ENCODE measurements at regions not wholly inside any gene's neighbourhood (a gene's known extent, or its start where the extent isn't known, plus 50 kb on each side); places are given as distances from the start of the nearest gene placed in this dataset.

GRCh38 chr12:47014474-47014873 is 64.9 kb upstream of the PCED1B start:
- TF ChIP-seq CTCF (IDR thresholded peaks at IDR 0.05), result no peak
- no peak for TF ChIP-seq POLR2AphosphoS5 (IDR thresholded peaks at IDR 0.05)
- no peak for TF ChIP-seq POLR2A (IDR thresholded peaks at IDR 0.05)
- TF ChIP-seq EP300 (IDR thresholded peaks at IDR 0.05), result no peak
